NCI-H1048 (cell line): ENCODE measurements at regions not wholly inside any gene's neighbourhood (a gene's known extent, or its start where the extent isn't known, plus 50 kb on each side); places are given as distances from the start of the nearest gene placed in this dataset.

ENCODE experiments used
- DNase-seq: peaks from one replicate; lab custom pipeline; 2025; lab: John Stamatoyannopoulos, UW

DNA sequence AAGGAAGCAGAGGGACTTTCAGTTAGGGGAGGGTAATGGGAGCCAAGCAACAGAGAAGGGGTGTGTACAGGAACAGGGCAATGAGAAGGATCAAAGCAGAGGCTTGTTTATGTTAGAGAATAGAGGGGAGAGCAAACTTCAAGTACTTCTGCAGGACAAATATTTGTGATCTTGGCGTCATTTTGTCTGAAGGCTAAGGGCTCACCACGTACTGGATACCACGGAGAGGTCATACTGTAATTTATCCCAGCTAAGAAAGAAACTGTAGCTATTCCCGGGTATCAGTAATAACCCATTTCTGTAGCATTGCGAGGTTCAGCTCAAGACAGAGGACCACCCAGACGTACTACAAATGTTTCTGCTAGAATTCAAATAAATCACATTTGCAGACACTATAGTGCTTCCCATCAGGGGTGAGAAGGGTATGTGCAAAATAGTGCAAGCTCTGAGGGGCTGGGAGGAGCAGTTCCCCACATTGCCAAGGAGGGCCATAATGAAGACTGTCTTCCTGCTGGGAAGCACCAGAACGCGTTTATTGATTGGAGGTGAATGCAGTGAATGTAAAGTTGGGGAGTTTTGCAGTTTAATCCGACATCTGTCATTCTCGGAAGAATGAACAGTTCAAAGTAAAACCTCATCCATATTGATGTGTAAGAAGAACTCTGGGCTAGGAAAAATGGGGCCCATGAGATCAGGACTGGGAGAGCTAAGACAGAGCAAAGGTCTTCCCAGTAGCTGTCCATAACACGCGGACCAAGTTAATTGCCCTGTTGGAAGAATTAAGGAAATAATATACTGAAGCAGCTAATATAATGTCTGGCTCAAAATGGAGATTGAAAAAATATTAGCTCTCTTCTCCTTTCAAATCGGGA, 136.9 kb downstream of the RWDD3 start:
- DNase-seq: no peak

DNA sequence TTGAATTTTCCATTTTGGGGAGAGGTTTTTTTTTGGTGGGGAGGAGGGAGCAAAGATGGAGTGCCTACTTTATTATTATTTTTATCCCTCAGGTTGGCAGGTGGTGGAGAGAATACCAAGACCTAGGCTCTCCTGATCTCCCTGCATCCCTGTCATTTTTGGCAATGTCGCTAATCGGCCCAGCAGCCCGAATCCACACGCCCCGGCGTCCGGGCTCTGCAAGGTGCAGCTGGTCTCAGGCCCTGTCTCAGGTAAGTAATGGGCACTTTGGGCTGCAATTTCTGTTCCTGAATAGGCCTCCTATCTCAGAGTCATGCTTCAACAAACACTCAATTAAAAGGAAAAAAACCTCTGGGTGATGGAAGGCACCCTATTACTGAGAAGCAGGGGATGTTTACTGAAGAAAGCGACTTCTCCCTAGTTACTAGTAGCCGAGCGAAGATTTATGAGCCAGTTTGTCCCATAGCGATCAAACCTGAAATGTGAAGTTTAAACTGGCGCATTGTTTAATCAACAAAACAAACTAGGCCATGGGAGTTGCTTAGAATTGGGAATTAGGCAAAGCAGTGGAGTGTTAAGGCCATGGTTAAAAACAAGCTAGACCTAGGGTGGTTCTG, 137.8 kb downstream of the RWDD3 start:
- DNase-seq: no peak

DNA sequence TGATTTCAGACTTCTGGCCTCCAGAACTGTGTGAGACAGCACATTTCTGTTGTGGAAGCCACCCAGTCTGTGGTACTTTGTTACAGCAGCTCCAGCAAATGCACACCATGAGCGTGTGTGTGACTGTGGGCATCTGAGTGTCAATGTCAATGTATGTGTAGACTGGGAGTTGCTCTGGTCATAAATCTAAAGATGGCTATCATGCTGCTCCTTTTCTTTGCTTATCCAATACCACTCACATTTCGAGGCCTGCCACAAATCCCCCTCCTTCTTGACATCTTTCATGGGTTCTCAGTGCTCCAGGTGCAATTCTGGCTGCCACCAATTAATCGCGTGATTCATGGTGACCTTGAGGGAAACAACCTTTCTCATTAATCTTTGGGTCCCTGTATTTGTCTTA, 141.2 kb downstream of the RWDD3 start:
- DNase-seq: no peak

DNA sequence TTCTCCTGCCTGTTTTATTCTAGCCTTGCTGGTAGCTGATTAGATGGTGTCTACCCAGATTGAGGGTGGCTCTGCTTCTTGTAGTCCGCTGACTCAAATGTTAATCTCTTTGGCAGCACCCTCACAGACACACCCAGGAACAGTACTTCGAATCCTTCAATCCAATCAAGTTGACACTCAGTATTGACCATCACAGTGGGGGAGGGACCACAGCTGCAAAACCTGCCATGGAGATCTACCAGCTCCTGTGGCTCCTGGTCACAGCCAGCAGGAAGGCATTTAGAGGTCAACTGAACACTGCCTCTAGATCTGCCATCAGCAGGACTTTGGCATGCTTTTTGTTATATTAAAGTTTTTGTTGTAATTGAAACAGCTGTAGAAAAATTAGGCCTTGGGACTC, 146.9 kb downstream of the RWDD3 start:
- no peak for DNase-seq

DNA sequence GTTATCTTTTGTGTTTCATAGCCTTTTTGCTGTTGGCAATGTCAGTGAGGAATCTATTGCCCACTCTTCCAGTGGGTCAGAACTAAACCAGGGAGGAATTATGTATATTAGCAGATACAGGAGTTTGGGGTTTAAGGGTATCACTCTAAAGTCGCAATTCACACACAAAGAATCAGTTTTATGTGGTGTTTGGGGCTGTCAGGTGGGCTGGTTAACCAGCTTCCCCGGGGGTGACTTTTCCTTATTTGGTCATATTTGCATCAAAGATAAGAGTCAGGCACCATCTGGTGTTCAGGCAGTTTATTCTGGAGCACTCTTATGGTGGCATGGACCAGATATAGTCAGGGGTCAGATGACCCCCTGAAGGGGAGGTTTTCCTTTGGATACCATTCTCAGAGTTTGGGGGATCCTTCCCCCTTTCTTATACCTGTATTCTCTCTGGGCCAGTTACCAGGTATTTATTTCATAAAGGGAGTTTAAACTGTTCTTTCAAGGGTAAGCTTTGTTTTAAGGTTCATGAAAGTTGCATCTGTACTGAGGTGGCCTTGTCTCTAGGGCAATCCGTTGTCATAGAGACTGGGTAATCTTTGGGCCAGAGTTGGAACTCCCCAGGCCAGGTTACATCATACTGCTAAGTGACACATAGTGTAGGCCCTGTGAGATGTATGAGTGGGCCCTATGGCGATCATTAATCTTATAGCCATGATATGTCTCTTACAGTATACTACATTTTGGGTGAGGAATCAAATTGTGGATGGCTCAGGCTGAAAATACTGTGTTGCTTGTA, 148.2 kb downstream of the RWDD3 start:
- DNase-seq: no peak

DNA sequence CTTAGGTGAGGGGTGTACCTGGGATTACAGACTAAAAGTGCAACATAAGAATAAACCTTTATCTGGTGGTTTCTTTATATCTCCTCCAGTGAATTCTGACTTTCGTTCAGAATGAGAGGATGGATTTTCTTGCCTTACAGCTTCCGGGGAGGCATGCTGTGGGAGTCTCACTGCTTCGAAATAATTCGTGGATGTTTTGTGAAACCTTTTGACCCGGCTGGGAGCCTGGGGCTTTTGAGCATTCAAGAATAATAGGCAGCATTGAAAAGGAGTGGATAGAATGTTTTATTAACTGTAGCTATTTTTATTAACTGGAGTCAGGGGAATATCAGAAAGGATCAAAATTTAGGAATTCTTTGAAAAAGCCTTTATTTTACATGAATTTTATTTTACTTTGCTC, 149.1 kb downstream of the RWDD3 start:
- DNase-seq: no peak

DNA sequence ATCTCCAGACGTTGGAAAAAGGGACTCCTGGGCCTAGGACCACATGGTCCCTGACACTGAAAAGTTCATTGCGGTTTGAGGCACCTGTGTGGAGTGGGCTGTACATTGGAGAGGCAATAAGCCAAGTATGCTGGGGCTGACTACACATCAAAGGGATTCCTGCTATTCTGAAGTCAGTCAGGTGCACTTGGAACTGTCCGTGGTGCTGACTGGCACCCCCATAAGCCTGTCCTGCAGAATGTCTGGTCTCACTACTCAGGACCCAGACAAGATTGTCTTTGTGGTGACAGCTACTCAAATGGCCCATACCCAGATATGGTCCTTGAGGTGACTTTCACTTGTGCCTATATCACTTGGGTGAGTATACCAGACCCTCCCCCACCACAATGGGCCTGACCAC, 150.6 kb downstream of the RWDD3 start:
- peak; percentile 36 for DNase-seq

DNA sequence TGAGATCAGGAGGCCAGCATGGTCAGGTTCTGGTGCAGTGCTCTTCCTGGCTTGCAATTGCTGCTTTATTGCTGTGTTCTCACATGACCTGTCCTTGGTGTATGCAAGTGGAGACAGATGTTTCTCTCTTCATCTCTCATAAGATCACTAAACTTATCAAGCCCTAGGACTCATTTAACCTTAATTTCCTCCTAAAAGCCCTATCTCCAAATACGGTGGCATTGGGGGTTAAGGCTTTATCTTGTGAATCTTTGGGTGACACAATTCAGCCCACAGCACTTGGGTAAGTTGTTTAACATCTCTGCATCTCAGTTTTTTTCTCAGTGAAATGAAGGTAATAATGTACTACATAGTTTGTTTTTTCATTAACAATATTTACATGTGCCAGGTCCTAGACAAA, 152.4 kb downstream of the RWDD3 start:
- DNase-seq: no peak

DNA sequence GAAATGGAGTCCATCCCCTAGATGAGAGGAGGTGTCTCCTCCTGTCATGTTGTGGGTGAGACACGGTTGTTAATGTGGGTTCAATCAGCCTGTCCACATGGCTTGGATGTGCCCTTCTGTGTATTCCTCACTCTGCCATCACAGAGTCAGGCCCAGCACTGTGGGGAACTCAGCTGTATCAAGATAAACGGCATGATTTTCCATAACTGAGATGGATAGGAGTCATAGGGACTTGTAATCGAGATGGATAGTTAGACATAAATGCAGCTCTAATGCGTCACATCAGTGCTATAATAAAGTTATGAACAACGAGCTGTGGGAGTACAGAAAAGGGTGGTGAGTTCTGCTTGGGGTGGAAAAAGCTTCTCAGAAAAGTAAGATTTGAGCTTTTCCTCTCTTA, 152.9 kb downstream of the RWDD3 start:
- DNase-seq: no peak

DNA sequence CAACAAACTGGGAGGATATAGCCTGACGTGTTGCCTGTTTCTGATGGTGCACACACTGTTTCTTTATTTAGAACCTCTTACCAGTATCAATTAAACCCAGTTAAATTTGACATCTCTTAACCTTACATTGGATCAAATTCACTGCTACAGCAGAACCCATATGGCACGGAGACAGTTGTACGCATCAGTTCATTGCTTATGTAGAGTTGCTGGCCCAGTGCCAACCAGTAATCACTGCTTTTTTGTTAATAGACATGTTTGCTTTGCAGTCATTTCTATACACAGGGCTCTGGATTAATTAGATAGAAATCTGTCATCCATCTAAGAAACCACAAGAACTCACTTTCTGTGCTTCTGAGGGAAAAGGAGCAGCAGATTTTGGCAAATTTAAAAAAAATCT, 154.0 kb downstream of the RWDD3 start:
- no peak for DNase-seq

DNA sequence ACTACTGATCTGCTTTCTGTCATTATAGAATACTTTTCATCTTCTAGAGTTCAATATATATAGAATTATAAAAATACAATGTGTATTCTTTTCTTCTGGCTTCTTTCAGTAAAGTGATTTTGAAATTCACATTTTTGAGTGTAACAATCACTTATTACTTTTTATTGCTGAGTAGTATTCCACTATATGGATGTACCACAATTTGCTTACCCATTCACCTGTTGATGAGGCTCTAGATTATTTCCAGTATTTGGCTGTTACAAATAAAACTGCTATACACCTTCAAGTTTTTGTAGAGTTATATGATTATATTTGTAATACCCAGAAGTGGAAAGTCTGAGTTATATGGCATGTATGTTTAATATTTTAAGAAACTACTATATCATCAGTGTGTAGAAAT, 159.4 kb downstream of the RWDD3 start:
- no peak for DNase-seq

DNA sequence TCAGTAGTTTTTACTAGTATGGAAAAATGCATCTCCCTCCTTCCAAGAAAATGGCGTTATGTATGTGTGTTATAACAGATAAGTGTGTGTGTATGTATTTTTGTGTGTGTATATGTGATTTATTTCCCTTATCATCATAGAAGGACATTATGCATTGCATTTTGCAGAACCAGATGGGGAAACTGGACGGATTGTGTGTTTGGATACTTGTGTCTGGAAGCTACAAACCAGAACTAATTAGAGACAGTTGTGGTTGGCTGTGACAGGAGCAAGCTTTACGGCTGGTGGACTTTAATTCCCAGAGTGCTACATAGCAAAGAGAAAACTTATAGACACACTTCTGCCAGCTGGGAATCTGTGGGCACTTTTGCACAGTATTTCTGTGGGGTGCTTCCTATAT, 162.5 kb downstream of the RWDD3 start:
- DNase-seq: no peak

DNA sequence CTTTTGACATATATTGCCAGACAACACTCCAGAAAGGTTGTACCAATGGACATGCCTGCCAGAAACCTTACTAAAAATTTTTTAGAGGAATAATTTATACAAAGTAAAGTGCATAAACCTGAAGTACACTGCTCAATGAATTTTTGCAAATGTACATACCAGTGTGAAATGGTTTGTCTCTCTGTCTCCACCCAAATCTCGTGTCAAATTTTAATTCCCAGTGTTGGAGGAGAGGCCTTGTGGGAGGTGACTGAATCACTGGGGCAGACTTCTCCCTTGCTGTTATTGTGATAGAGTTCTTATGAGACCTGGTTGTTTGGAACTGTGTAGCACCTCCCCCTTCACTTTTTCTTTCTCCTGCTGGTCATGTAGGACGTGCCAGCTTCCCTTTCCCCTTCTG, 168.8 kb downstream of the RWDD3 start:
- DNase-seq: no peak

DNA sequence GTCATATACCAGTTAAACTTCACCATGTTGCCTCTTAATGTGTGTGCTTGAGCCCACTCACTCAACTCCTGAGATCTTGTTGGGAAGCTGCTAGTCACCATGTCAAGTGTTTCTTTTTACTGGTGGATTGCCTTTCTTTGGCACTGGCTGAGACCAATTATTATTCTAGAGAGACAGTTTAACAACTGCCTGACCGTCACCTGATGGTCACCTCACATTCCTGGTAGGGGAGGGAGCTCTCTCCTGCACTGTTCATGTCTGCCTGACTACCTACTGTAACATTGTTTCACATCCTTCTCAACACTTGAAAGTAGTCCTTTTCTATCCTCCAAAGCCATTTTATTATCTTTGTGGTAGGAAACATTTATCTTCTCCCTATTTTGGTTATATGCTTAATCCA, 172.3 kb downstream of the RWDD3 start:
- no peak for DNase-seq

DNA sequence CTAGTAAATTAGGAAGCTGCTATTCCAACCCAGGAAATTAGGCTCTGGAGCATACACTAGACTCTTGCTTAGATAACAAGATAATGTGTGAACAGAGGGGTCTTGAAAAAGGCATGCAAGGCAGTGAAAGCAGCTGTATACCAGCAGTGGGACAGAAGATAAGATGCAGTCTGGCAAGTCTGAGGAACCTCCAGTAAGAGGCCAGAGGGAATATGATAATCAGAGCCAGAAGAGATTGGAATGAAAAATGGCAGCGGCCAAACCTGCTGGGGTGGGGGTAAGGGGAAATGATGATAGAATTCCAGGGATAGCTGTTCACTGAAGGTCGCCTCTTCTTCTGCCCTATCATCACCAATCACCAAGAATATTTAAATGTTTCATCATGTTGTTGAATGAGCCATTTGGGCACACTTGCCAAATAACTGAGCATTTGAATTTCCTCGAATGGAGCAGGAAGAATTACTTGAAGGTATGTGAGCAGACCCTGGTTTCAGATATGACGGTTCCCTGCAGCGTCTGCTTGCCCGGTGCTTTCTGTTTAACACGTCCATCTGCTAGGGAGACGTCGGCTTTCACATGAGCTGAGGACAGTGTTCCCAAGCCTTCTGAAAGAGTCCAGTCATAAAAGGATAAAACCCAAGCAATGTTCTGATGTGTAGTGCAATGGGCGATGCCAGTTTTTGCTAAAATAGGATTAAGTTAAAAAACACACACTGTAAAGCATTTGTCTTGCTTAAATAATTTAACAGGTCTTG, 173.3 kb downstream of the RWDD3 start:
- peak; percentile 44 for DNase-seq

DNA sequence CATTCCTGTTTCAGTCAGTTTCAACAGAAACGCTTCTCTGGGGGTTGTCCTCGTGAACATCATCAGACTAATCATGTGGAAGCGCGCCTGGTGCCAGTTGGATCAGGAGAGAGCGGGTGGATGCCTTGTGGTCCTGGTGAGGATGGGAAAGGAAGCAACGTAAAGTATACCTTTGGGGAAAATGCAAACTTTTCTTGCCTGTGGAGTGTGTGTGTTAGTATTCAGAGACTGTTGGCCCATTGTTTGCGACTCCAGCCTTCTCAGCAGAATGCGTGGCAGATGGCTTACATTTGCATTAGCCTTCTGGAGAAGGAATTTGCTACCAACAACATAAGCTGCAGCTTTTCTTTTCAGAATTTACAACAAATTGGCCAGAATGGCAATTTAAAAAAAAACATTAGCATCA, 173.9 kb downstream of the RWDD3 start:
- DNase-seq: peak; percentile 89

DNA sequence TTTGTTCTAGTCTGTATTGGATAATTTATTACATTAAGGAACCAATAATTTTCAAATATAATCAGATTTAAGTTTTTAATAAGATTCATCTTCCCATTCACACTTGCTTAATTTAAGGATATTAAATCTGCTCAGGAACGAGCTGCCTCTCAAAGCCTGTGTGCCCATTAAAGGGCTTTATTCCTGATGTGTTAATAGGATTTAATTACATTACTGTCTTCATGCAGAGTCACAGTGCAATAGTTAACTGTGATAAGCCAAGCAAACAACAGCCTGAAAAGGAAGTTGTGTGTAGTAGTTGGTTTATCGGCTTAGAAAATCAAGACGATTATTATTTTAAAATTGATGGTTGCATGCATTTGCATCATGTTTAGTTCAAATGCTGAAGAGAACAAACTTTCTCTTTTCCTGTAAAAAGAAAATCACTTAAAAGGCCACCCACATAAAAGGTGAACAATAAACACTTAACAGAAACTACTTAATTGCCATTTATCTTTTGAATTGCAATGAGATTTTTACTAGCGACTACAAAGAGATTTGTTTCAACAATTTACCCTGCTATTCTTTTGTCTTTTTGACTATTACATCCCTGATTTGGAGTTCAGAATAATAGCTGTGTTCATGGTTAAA, 174.6 kb downstream of the RWDD3 start:
- peak; percentile 37 for DNase-seq

DNA sequence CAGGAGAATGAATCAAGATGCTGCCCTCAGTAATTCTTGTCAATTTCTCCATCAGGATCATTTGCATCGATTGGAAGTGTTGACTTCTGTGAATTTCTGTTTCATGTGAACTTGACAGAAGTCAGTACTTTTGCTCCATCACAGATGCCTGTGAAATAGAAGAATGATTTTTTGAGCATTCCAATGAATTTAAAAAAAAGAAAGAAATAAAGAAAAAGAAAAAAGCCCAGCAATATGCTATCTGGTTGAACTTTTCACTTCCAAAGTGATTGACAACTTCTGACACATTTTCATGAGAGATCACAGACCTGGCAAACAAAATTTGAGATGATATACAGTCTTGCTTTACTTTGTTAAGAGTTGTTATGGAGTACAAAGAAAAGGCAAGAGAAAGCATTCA, 175.3 kb downstream of the RWDD3 start:
- no peak for DNase-seq

DNA sequence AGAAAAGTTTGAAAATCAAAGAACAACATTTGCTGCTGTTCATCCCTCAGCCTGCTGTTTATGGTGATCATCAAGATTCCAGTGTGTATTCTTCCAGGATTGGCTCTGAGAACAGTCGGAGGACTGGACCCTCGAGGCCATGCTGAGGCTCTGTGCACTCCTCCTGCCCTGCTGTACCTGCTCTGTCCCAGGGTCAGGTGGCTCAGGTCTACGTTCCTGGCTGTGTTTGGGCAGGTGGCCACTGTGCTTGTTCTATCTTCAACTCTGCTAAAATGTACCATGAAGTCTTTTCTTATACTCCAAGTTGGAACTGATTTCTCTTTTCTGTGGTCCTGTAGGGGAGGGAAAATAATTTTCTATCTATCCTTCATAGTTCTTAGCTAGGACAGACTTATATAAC, 175.9 kb downstream of the RWDD3 start:
- DNase-seq: no peak

DNA sequence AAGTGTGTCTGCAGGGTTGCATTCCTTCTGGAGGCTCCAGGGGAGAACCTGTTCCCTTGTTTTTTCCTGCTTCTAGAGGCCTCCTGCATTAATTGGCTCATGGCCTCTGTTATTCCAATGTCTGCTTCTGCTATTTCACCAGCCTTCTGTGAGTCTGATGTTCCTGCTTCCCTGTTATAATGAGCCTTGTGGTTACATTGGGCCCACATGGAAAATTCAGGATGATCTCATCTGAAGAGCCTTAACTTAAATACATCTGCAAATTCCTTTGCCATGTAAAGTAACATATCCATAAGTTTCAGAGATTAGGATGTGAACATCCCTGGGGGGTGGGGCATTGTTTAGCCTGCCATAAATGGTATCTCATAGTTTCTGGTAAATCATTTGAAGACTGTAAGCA, 181.1 kb downstream of the RWDD3 start:
- DNase-seq: no peak

DNA sequence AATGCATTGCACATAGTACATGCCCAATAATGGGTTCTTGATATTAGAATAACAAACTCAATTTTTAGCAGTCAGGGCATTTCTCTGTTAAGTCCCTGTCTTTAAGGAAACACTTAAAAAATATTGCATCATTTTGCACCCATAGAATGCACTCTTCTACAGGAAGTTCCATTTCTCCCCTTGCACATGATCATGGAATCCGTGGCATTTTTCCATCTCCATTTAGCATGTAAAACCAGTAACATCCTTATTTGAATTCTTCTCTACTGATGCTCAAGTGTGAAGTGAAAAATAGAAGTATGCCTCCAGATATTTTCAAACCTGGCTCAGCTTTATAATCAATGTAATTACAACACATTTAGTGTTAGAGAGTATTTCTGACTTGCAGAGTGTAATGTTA, 192.8 kb downstream of the RWDD3 start:
- no peak for DNase-seq

DNA sequence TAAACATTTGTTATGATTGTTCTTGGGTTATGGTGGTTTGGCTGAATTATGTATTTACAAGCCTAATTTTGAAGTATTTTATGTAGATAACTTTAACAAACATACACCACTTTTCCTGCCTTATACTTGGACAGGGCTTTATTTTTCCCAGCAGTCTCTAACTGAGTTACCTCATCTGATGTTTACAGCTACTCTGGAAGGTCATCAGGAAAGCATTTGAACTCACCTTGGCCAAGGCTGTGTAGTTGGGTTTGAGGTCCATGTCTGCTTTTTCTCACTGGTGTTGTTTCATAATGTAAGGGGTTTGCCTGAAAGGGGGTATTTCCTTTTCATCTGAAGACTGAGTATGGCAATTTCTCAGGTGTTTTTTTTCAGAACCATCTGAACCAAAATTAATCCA, 193.5 kb downstream of the RWDD3 start:
- DNase-seq: no peak
